Spinal cord (tissue), 9 donors: ENCODE measurements at regions not wholly inside any gene's neighbourhood (a gene's known extent, or its start where the extent isn't known, plus 50 kb on each side); places are given as distances from the start of the nearest gene placed in this dataset.

ENCODE experiments used
- DNase-seq, 6 donors: peaks; one replicate each; pipeline versions ENCODE4 v3.0.0 to v3.0.0-alpha.2; 2013 to 2015; ENCODE audit warnings: low spot score in 6 of 6, low read depth in 4 of 6
- H3K27ac ChIP-seq: one replicate; pipeline ENCODE4 v1.5.1; 2013; ENCODE audit warnings: low read depth, low read length, control low read depth
- H3K27me3 ChIP-seq: one replicate; pipeline ENCODE4 v1.6.1; 2013; ENCODE audit warnings: low read length; ENCODE audit not compliant: control insufficient read depth, insufficient read depth
- H3K36me3 ChIP-seq: one replicate; pipeline ENCODE4 v1.6.1; 2013; ENCODE audit warnings: low read length; ENCODE audit not compliant: control insufficient read depth, insufficient read depth
- H3K4me1 ChIP-seq: one replicate; pipeline ENCODE4 v1.6.1; 2013; ENCODE audit warnings: low read length; ENCODE audit not compliant: control insufficient read depth, insufficient read depth
- H3K4me3 ChIP-seq: one replicate; pipeline ENCODE4 v1.5.1; 2013; ENCODE audit warnings: low read depth, low read length, control low read depth
- H3K9me3 ChIP-seq: one replicate; pipeline ENCODE4 v1.6.1; 2013; ENCODE audit warnings: low read length; ENCODE audit not compliant: control insufficient read depth, insufficient read depth
- WGBS: methylation state at CpG from one replicate; pipeline ENCODE4 v1.1.5; 2013; ENCODE audit warnings: missing lambda C conversion rate; ENCODE audit not compliant: insufficient coverage; 5-methylcytosine and 5-hydroxymethylcytosine counted together
- donor health status: healthy.

DNA sequence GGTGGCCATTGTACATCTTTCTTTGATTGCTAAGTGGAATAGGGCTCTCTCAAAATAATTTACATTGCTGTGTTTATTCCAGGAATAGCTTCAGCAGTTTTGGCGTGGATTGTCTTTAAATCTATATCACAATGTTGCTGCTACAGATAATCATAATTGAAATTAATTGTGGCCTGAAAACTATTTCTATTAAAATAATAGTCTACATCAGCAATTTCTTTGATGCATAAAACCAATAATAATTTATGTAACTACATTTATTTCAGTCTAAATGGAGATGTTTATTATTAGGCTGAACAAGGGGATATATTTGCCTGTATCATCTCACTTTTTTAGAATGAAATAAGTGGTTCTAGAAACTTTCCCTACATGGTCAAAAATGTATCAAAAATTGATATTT, 456.0 kb upstream of the CTNND2 start:
- peaks cover 2% of the 10 kb centered on the region for H3K9me3 ChIP-seq
- H3K36me3 ChIP-seq, result no peaks in the 10 kb centered on the region
- no peak for DNase-seq
- no peaks in the 10 kb centered on the region for H3K27me3 ChIP-seq
- no peak overlapping the region for H3K27ac ChIP-seq
- H3K4me3 ChIP-seq, result no peak overlapping the region
- no CpG with 5 or more reads among the region's 1 CpG for WGBS
- H3K4me1 ChIP-seq, result no peaks in the 10 kb centered on the region

DNA sequence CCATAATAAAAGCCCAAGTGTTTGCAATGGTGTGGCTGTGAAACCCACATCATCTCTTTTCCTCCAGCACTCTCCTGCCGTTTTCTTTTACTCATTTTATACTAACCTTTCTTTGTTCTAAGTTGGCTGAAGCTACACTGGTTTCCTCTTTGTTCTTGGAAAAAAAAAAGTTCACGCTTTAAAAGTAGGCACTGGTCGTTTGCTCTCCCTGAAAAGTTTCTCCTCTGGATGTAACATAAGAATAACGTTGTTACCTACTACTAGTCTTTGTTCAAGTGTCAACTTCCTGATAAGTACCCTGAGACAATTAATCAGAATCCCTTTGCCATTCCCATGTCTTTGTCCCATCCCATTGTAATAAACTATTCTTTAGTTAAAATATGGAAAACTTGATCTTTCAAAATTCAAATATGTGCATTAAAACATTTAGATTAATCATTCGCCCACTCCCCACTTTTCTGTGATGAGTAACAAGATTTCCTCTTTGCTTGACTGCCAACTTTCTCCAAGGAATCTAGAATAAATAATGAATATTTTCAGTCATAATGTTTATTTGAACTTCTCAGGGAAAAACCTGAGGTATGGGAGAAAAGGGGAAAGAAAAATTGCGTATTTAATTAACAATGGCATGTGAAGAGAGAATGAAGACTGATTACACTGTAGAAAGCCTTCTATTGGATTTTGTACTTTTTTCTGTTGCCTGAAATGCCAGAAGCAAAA, 454.3 kb upstream of the CTNND2 start:
- 80% methylated on average over 1 of the region's 6 CpGs for WGBS
- Histone ChIP-seq H3K9me3 (peaks cover 2% of the 10 kb centered on the region), H3K4me1 (no peaks in the 10 kb centered on the region), H3K36me3 (no peaks in the 10 kb centered on the region), H3K4me3 (no peak overlapping the region), H3K27me3 (no peaks in the 10 kb centered on the region), H3K27ac (no peak overlapping the region)
- peak in 1 of 6 donors; percentile 1 for DNase-seq

DNA sequence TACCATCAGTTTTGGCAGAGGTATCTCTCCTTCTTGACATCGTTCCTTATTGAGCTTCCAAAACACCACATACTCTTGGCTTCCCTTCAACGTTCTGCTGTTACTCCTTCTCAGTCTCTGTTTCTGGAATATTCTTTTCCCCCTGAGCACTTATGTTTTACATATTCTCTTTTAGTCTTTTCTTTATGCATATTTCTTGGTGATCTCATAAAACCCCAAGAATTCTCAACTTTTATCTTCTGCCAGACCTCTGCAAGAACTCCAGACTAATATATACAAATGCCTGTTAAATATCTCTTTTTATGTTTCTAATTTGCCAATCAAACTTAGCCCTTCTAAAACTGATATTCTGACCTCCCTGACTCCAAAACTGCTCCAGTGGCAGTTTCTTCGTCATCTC, 453.4 kb upstream of the CTNND2 start:
- H3K9me3 ChIP-seq, result peaks cover 2% of the 10 kb centered on the region
- DNase-seq, result no peak
- no peaks in the 10 kb centered on the region for H3K27me3 ChIP-seq
- H3K27ac ChIP-seq, result no peak overlapping the region
- no peaks in the 10 kb centered on the region for H3K4me1 ChIP-seq
- H3K4me3 ChIP-seq, result no peak overlapping the region
- 82% methylated on average over 3 of the region's 3 CpGs for WGBS
- H3K36me3 ChIP-seq, result no peaks in the 10 kb centered on the region

DNA sequence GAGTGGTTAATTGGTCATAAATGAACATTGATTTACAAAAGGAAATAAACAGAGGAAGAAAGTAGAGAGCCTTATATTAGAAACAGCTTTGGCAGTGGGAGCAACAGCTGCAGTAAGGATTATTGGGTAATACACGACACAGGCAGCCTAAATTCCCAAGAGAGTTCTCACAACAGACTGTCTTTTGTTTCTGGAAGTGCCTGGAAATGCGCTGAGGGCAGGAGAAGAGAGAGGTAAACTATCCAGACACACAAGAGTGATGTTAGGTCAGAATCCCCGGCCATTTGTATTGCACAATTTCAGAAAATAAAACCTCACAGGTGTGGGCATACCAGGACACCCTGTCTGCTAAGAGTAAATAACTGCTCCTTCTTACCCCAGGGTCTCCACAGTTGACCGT, 450.4 kb upstream of the CTNND2 start:
- DNase-seq, result no peak
- no peak overlapping the region for H3K4me3 ChIP-seq
- WGBS, result 70% methylated on average over 2 of the region's 4 CpGs
- H3K27me3 ChIP-seq, result no peaks in the 10 kb centered on the region
- no peaks in the 10 kb centered on the region for H3K4me1 ChIP-seq
- H3K27ac ChIP-seq, result no peak overlapping the region
- H3K36me3 ChIP-seq, result no peaks in the 10 kb centered on the region
- H3K9me3 ChIP-seq, result no peaks in the 10 kb centered on the region

DNA sequence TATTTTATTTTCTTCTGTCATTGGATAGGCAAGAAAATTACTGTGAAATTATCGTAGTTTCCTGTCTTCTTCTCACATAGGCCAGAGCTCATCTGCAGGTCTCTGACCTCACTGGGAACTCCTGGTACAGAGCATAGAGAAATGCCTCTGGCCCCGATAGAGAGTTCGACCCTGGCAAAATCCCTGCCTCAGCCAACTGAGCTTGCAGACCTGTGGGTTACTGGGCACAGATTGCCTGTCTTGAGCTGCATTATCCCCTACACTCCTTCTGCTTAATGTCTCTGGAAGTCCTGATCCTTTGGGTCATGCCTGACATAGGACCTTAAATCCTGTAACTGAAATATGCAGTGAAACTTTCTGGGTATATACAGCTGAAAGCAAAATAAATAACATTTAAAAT, 439.3 kb upstream of the CTNND2 start:
- Histone ChIP-seq H3K9me3 (no peaks in the 10 kb centered on the region), H3K4me1 (no peaks in the 10 kb centered on the region), H3K4me3 (no peak overlapping the region), H3K27ac (no peak overlapping the region), H3K27me3 (no peaks in the 10 kb centered on the region), H3K36me3 (no peaks in the 10 kb centered on the region)
- no peak for DNase-seq
- 92% methylated on average over 3 of the region's 3 CpGs for WGBS

DNA sequence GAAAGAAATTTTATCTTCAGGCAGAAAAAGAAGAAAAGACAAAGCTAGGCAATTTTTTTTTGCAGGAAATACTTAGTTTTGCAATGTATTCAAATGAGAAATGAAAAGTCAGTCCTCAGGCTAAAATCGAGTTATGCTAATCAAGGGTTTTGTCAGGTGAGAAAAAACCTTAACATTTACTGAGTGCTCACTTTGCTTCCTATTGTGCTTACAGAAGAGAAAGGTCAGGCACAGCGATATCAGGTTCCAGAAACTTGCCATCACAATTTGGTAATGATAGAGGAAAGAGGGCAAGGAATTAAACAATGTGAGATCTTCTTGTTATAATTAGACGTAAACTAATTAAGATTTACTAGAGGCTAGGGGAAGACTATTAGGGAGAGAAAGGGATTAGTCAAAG, 431.7 kb upstream of the CTNND2 start:
- no peak overlapping the region for H3K27ac ChIP-seq
- no peaks in the 10 kb centered on the region for H3K4me1 ChIP-seq
- no peaks in the 10 kb centered on the region for H3K9me3 ChIP-seq
- WGBS, result 44% methylated on average over 2 of the region's 3 CpGs
- no peaks in the 10 kb centered on the region for H3K27me3 ChIP-seq
- no peaks in the 10 kb centered on the region for H3K36me3 ChIP-seq
- DNase-seq, result no peak
- H3K4me3 ChIP-seq, result no peak overlapping the region

DNA sequence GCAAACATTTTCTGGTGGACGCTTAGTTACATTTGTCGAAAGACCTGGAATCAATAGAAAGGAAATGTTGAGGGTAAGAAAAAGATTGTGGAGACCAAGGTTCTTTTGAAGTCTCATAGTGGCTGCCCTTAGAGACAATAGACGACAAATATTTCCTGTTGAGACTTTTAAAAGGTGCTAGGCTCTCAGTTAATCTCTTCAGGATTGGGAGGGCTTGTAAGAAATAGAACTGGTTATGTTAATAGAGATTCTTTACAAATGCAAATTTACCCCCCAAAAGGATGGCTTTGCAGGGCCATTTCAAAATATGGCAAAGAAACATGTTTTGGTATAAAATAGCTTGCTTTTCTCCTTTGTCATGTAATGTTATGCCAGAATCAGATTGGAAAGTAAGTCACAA, 428.2 kb upstream of the CTNND2 start:
- H3K9me3 ChIP-seq, result no peaks in the 10 kb centered on the region
- H3K4me3 ChIP-seq, result no peak overlapping the region
- H3K4me1 ChIP-seq, result no peaks in the 10 kb centered on the region
- DNase-seq, result no peak
- H3K27ac ChIP-seq, result no peak overlapping the region
- 70% methylated on average over 3 of the region's 3 CpGs for WGBS
- no peaks in the 10 kb centered on the region for H3K36me3 ChIP-seq
- no peaks in the 10 kb centered on the region for H3K27me3 ChIP-seq

DNA sequence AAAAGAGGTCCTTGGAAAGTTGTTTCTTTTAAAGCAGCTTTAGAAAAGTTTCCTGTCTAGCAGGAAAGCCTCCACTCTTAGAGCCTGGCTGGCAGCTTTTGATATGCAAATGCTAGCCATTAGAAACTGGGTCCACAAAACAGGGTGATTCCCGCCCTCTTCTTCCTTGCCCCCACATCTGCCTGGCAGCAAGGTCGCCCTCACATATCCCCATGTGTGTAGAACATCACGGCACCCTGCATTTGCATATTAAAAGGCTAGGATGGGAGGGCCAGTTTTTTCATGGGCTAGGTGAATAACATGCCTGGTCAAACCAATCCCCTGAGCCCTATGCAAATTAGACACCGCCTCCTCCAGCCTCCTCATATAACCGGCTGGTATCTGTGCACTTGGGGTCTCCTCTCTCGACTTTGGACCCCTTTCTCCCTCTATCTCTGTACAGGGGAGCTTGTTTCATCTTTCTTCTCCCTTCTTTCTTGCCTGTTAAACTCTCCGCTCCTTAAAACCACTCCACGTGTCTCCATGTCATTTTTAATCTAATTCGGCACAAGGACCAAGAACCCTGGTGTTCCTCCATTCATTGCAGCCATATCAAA, 426.8 kb upstream of the CTNND2 start:
- peak in 2 of 6 donors; percentile 15 to 24 for DNase-seq
- H3K36me3 ChIP-seq, result no peaks in the 10 kb centered on the region
- no peaks in the 10 kb centered on the region for H3K9me3 ChIP-seq
- no peak overlapping the region for H3K27ac ChIP-seq
- no peak overlapping the region for H3K4me3 ChIP-seq
- H3K4me1 ChIP-seq, result no peaks in the 10 kb centered on the region
- no peaks in the 10 kb centered on the region for H3K27me3 ChIP-seq
- WGBS, result 48% methylated on average over 5 of the region's 9 CpGs

DNA sequence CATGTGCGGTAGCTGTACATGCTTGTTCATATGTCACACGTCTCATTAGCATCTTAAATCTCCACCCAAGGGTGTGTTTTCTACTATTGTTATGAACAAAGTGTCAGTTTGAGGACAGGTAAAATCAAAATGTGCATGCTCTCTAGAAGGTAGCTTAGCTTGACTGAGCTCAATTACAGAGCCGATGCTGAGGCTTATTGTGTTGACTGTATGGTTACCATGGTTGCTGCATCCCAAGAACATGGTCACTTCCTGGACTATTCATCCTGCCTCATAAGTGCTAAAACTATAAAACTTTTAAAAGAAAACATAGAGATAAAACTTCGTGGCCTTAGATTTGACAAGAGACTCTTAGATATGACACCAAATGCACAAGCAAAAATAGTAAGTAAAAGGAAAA, 426.1 kb upstream of the CTNND2 start:
- no peak for DNase-seq
- Histone ChIP-seq H3K9me3 (no peaks in the 10 kb centered on the region), H3K4me1 (no peaks in the 10 kb centered on the region), H3K27me3 (no peaks in the 10 kb centered on the region), H3K36me3 (no peaks in the 10 kb centered on the region), H3K4me3 (no peak overlapping the region), H3K27ac (no peak overlapping the region)
- no CpG with 5 or more reads among the region's 4 CpGs for WGBS

DNA sequence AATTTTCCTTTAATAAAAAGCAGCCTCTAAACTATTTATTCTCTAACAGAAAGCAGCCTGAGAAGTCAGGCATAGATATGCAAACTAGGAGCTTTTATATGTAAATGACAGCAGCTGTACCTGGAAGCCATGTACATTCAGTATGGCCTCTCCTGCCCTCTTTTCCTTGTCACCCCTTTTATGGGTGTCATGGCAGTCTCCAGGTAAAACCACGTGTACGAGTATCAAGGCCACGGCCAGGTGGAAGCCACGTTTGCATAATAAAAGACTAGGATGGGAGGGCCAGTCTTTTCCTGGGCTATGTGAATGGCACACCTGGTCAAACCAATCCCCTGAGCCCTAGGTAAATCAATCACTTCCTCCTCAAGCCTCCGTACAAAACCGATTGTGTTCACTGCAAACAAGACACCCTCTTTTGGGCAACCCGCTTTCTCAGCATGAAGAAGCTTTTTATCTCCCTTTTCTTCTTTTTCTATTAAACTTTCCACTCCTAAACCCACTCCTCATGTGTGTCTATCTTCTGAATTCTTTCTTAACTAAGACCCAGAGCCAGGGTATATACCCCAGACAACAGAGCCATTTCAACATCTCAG, 419.5 kb upstream of the CTNND2 start:
- H3K4me3 ChIP-seq, result no peak overlapping the region
- 43% methylated on average over 7 of the region's 7 CpGs for WGBS
- no peaks in the 10 kb centered on the region for H3K36me3 ChIP-seq
- no peak overlapping the region for H3K27ac ChIP-seq
- no peaks in the 10 kb centered on the region for H3K27me3 ChIP-seq
- H3K4me1 ChIP-seq, result no peaks in the 10 kb centered on the region
- no peaks in the 10 kb centered on the region for H3K9me3 ChIP-seq
- DNase-seq, result no peak
